CD4-positive, alpha-beta T cell treated with Interleukin-4 for 4 hours (primary cell): ENCODE measurements at regions not wholly inside any gene's neighbourhood (a gene's known extent, or its start where the extent isn't known, plus 50 kb on each side); places are given as distances from the start of the nearest gene placed in this dataset.

Experiments used
- DNase-seq: peaks from one replicate; pipeline ENCODE4 v3.0.0-alpha.2; 2020

- DNase-seq: no peak
Measured at GRCh38 chr21:20301395-20301794, 696.8 kb upstream of the NCAM2 start.

- DNase-seq: no peak
Measured at GRCh38 chr21:20302084-20302483, 696.1 kb upstream of the NCAM2 start.

- DNase-seq: no peak
Measured at GRCh38 chr21:20306836-20307235, 691.4 kb upstream of the NCAM2 start.

GRCh38 chr21:20308586-20309315, 689.5 kb upstream of the NCAM2 start:
- DNase-seq: no peak

GRCh38 chr21:20311234-20311787, 686.9 kb upstream of the NCAM2 start:
- no peak for DNase-seq

- DNase-seq: no peak
Measured at GRCh38 chr21:20313013-20313412, 685.2 kb upstream of the NCAM2 start.

GRCh38 chr21:20315042-20315441, 683.2 kb upstream of the NCAM2 start:
- DNase-seq: no peak

GRCh38 chr21:20329636-20330035, 668.6 kb upstream of the NCAM2 start:
- no peak for DNase-seq

GRCh38 chr21:20330652-20331051, 667.6 kb upstream of the NCAM2 start:
- no peak for DNase-seq

- DNase-seq: no peak
Measured at GRCh38 chr21:20334585-20334984, 663.6 kb upstream of the NCAM2 start.

GRCh38 chr21:20341431-20341830, 656.8 kb upstream of the NCAM2 start:
- DNase-seq: no peak

GRCh38 chr21:20343186-20343585, 655.0 kb upstream of the NCAM2 start:
- no peak for DNase-seq

- no peak for DNase-seq
Measured at GRCh38 chr21:20351138-20351537, 647.1 kb upstream of the NCAM2 start.

GRCh38 chr21:20353351-20353750, 644.9 kb upstream of the NCAM2 start:
- no peak for DNase-seq

- DNase-seq: no peak
Measured at GRCh38 chr21:20373031-20373430, 625.2 kb upstream of the NCAM2 start.

GRCh38 chr21:20377250-20377649, 621.0 kb upstream of the NCAM2 start:
- DNase-seq: no peak

GRCh38 chr21:20388400-20388799, 609.8 kb upstream of the NCAM2 start:
- no peak for DNase-seq

- DNase-seq: no peak
Measured at GRCh38 chr21:20396798-20397197, 601.4 kb upstream of the NCAM2 start.

GRCh38 chr21:20404915-20405314, 593.3 kb upstream of the NCAM2 start:
- DNase-seq: no peak

- DNase-seq: no peak
Measured at GRCh38 chr21:20418353-20418752, 579.9 kb upstream of the NCAM2 start.

- DNase-seq: no peak
Measured at GRCh38 chr21:20419772-20420171, 578.4 kb upstream of the NCAM2 start.

- DNase-seq: no peak
Measured at GRCh38 chr21:20424943-20425342, 573.3 kb upstream of the NCAM2 start.

- DNase-seq: no peak
Measured at GRCh38 chr21:20425856-20426255, 572.4 kb upstream of the NCAM2 start.

GRCh38 chr21:20440338-20440737, 557.9 kb upstream of the NCAM2 start:
- DNase-seq: no peak

- no peak for DNase-seq
Measured at GRCh38 chr21:20443558-20444155, 554.6 kb upstream of the NCAM2 start.
